ENCODE measurements at regions not wholly inside any gene's neighbourhood (a gene's known extent, or its start where the extent isn't known, plus 50 kb on each side); places are given as distances from the start of the nearest gene placed in this dataset.
"Not testable (repeated sequence)": the region's sequence is repeated elsewhere in the genome, so short reads cannot be mapped to it uniquely, and the experiment has no call there.

GRCh38 chr13:70235565-70235964, 127.3 kb upstream of the KLHL1 start:
- Histone ChIP-seq H3K4me1 (ENCODE audit: control insufficient read depth, low read depth, low read length) (no peaks in the 10 kb centered on the region), H3K4me3 (ENCODE audit: low read length) (no peak overlapping the region), H3K9ac (ENCODE audit: low read length) (no peak overlapping the region)

GRCh38 chr13:70223911-70224310, 115.7 kb upstream of the KLHL1 start:
- H3K27ac ChIP-seq (ENCODE audit: low read length): no peak overlapping the region
- no peaks in the 10 kb centered on the region for H3K9me3 ChIP-seq (ENCODE audit: control insufficient read depth, low read depth, low read length)
- no peaks in the 10 kb centered on the region for H3K27me3 ChIP-seq (ENCODE audit: control insufficient read depth, insufficient read depth, low read length)
- no peaks in the 10 kb centered on the region for H3K36me3 ChIP-seq (ENCODE audit: control insufficient read depth, low read depth, low read length)
- H3K9ac ChIP-seq (ENCODE audit: low read length): no peak overlapping the region
- H3K4me3 ChIP-seq (ENCODE audit: low read length): no peak overlapping the region
- no peaks in the 10 kb centered on the region for H3K4me1 ChIP-seq (ENCODE audit: control insufficient read depth, low read depth, low read length)

More at GRCh38 chr13:70235565-70235964, 127.3 kb upstream of the KLHL1 start:
- Histone ChIP-seq H3K27me3 (ENCODE audit: control insufficient read depth, insufficient read depth, low read length) (no peaks in the 10 kb centered on the region), H3K9me3 (ENCODE audit: control insufficient read depth, low read depth, low read length) (no peaks in the 10 kb centered on the region), H3K36me3 (ENCODE audit: control insufficient read depth, low read depth, low read length) (no peaks in the 10 kb centered on the region), H3K27ac (ENCODE audit: low read length) (no peak overlapping the region)

DNA sequence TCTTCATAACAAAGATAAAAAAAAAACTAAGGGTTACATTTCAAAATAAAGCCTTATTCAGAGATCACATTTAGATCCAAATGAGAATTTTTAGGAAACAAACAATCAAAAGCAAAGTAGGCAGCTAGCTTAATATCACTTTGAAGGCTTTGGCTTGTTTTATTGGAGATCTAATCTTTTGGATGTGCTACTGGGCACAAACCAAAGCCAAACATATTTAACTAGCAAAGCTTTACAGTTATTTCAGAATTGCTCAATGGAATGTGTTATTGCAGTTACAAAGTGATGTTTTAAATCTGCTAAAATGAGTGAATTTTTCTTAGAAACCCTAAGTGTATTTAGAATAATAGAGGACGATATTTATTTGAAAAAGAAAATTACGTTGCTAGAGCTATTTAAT, 114.7 kb upstream of the KLHL1 start:
- H3K4me3 ChIP-seq (ENCODE audit: low read length): no peak overlapping the region
- H3K9me3 ChIP-seq (ENCODE audit: control insufficient read depth, low read depth, low read length): no peaks in the 10 kb centered on the region
- H3K9ac ChIP-seq (ENCODE audit: low read length): no peak overlapping the region
- no peaks in the 10 kb centered on the region for H3K36me3 ChIP-seq (ENCODE audit: control insufficient read depth, low read depth, low read length)
- no peak overlapping the region for H3K27ac ChIP-seq (ENCODE audit: low read length)
- no peaks in the 10 kb centered on the region for H3K4me1 ChIP-seq (ENCODE audit: control insufficient read depth, low read depth, low read length)
- no peaks in the 10 kb centered on the region for H3K27me3 ChIP-seq (ENCODE audit: control insufficient read depth, insufficient read depth, low read length)

- Histone ChIP-seq H3K4me3 (ENCODE audit: low read length) (no peak overlapping the region), H3K9me3 (ENCODE audit: control insufficient read depth, low read depth, low read length) (no peaks in the 10 kb centered on the region), H3K27ac (ENCODE audit: low read length) (no peak overlapping the region), H3K4me1 (ENCODE audit: control insufficient read depth, low read depth, low read length) (no peaks in the 10 kb centered on the region), H3K9ac (ENCODE audit: low read length) (no peak overlapping the region), H3K27me3 (ENCODE audit: control insufficient read depth, insufficient read depth, low read length) (no peaks in the 10 kb centered on the region), H3K36me3 (ENCODE audit: control insufficient read depth, low read depth, low read length) (no peaks in the 10 kb centered on the region)
Measured at GRCh38 chr13:70218618-70219017, 110.4 kb upstream of the KLHL1 start.

- not testable (repeated sequence) for H3K27ac ChIP-seq (ENCODE audit: low read length); H3K36me3 ChIP-seq (ENCODE audit: control insufficient read depth, low read depth, low read length); H3K9ac ChIP-seq (ENCODE audit: low read length); H3K27me3 ChIP-seq (ENCODE audit: control insufficient read depth, insufficient read depth, low read length); H3K4me3 ChIP-seq (ENCODE audit: low read length); H3K4me1 ChIP-seq (ENCODE audit: control insufficient read depth, low read depth, low read length)
- H3K9me3 ChIP-seq (ENCODE audit: control insufficient read depth, low read depth, low read length): peaks cover 15% of the 10 kb centered on the region
Measured at GRCh38 chr13:70208968-70209367, 100.7 kb upstream of the KLHL1 start.

- Histone ChIP-seq H3K27me3 (ENCODE audit: control insufficient read depth, insufficient read depth, low read length) (no peaks in the 10 kb centered on the region), H3K9ac (ENCODE audit: low read length) (no peak overlapping the region), H3K36me3 (ENCODE audit: control insufficient read depth, low read depth, low read length) (no peaks in the 10 kb centered on the region), H3K27ac (ENCODE audit: low read length) (no peak overlapping the region), H3K4me1 (ENCODE audit: control insufficient read depth, low read depth, low read length) (no peaks in the 10 kb centered on the region), H3K4me3 (ENCODE audit: low read length) (no peak overlapping the region), H3K9me3 (ENCODE audit: control insufficient read depth, low read depth, low read length) (peaks cover 28% of the 10 kb centered on the region)
Measured at GRCh38 chr13:70206671-70207070, 98.4 kb upstream of the KLHL1 start.

DNA sequence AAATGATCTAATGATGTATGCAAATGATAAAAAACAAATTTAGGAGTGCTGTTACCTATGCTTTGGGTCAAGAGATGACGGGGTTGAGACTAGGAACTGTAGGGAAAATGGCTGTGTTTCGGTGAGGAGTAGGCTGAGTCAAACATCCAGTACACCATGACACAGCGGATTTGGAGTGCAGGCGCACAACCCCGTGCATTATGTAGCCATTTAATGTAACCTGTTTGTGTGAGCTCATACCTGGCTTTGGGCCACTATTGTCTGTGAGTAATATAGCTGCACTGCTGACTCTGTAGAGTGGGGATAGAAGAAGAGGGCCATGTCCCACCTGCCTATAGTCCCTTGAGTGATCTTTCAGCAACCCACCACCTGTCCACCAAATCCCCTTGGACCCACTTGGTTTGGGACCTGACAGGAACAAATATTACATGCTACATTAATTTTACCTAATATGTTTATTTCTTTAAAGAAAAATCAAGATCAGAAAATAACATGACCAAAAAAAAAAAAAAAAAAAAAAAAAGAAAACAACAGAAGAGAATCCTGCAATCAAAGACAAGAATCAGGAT, 95.5 kb upstream of the KLHL1 start:
- H3K4me3 ChIP-seq (ENCODE audit: low read length): no peak overlapping the region
- H3K9me3 ChIP-seq (ENCODE audit: control insufficient read depth, low read depth, low read length): peaks cover 25% of the 10 kb centered on the region
- no peaks in the 10 kb centered on the region for H3K4me1 ChIP-seq (ENCODE audit: control insufficient read depth, low read depth, low read length)
- no peaks in the 10 kb centered on the region for H3K36me3 ChIP-seq (ENCODE audit: control insufficient read depth, low read depth, low read length)
- H3K9ac ChIP-seq (ENCODE audit: low read length): no peak overlapping the region
- H3K27ac ChIP-seq (ENCODE audit: low read length): no peak overlapping the region
- no peaks in the 10 kb centered on the region for H3K27me3 ChIP-seq (ENCODE audit: control insufficient read depth, insufficient read depth, low read length)

DNA sequence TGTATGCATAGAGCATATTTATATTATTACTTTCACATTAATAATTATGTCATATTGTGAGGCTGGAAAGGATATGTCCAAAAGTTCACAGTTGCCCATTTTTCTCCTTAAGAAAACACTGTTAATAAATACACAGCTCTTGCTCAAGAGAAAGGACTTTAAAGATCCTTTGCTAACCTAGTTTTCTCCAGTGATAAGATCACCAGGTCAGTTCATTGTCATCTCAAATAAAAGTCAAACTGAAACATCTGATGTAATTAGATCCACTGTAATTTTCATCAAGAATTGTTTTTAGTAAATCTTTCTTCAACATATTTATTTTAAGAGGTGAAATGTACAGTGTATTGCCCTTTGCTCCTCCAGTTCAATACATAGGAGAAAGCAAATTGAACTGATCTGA, 82.8 kb upstream of the KLHL1 start:
- Histone ChIP-seq H3K9me3 (ENCODE audit: control insufficient read depth, low read depth, low read length) (no peaks in the 10 kb centered on the region), H3K36me3 (ENCODE audit: control insufficient read depth, low read depth, low read length) (no peaks in the 10 kb centered on the region), H3K4me3 (ENCODE audit: low read length) (no peak overlapping the region)

DNA sequence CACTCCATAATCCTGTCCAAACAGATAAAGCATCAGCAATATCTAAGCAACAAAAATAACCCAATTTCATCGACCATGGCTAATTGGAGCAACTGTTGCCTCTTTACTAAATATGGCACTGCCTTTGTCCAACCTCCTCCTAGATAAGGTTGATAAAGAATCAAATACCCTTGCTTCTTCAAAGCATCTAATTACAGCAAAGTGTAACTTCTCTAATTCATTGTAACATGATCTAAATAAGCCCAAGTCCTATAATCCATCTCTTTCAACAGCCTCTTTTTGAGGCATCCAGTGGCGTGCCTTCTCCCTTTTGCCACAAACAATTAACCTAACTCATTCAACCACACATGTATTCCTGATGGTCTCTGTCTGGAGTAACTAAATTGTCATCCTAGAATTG, 81.7 kb upstream of the KLHL1 start:
- Histone ChIP-seq H3K4me3 (ENCODE audit: low read length) (no peak overlapping the region), H3K27ac (ENCODE audit: low read length) (no peak overlapping the region), H3K9me3 (ENCODE audit: control insufficient read depth, low read depth, low read length) (peaks cover 3% of the 10 kb centered on the region), H3K4me1 (ENCODE audit: control insufficient read depth, low read depth, low read length) (no peaks in the 10 kb centered on the region), H3K27me3 (ENCODE audit: control insufficient read depth, insufficient read depth, low read length) (no peaks in the 10 kb centered on the region), H3K36me3 (ENCODE audit: control insufficient read depth, low read depth, low read length) (no peaks in the 10 kb centered on the region), H3K9ac (ENCODE audit: low read length) (no peak overlapping the region)

More for the DNA sequence above, 82.8 kb upstream of the KLHL1 start:
- Histone ChIP-seq H3K27me3 (ENCODE audit: control insufficient read depth, insufficient read depth, low read length) (no peaks in the 10 kb centered on the region), H3K9ac (ENCODE audit: low read length) (no peak overlapping the region), H3K27ac (ENCODE audit: low read length) (no peak overlapping the region), H3K4me1 (ENCODE audit: control insufficient read depth, low read depth, low read length) (no peaks in the 10 kb centered on the region)

DNA sequence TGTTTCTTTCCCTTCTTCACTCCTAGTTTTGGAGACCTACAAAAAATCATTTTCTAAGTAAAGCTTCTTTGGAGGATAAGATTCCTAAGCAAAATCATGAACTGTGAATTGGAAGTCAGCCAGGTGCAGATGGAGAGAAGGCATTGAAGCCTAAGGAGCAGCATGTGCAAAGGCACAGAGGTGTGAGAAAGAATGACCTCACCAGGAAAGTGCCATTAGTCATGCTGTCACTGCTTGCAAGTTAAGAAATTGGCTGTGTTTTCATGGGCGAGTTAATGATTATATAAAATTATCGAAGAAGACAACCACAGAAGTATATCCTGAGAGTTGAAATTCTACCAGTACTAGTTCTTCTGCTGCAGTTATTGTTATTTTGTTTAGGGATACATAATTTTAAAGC, 80.3 kb upstream of the KLHL1 start:
- Histone ChIP-seq H3K27me3 (ENCODE audit: control insufficient read depth, insufficient read depth, low read length) (no peaks in the 10 kb centered on the region), H3K4me1 (ENCODE audit: control insufficient read depth, low read depth, low read length) (no peaks in the 10 kb centered on the region), H3K9ac (ENCODE audit: low read length) (no peak overlapping the region), H3K27ac (ENCODE audit: low read length) (no peak overlapping the region), H3K36me3 (ENCODE audit: control insufficient read depth, low read depth, low read length) (no peaks in the 10 kb centered on the region), H3K4me3 (ENCODE audit: low read length) (no peak overlapping the region), H3K9me3 (ENCODE audit: control insufficient read depth, low read depth, low read length) (peaks cover 3% of the 10 kb centered on the region)

DNA sequence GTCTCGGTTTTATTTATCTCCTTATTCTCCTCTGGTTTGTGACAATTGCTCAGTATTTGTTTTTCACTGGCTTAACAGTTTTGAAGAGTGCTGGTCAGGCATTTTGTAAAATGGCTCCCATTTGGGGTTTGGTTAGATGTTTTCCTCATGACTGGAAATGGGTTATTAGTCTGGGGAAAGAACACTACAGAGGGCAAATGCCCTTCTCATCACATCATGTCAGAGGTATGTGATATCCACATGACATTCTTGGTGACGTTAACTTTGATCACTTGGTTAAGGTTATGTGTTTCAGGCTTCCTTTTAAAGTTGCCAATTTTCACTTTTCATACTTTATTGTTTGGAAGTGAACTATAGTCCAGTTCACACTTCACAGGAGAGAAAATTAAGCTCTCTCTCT, 74.8 kb upstream of the KLHL1 start:
- Histone ChIP-seq H3K9me3 (ENCODE audit: control insufficient read depth, low read depth, low read length) (peaks cover 3% of the 10 kb centered on the region), H3K4me3 (ENCODE audit: low read length) (no peak overlapping the region), H3K27me3 (ENCODE audit: control insufficient read depth, insufficient read depth, low read length) (no peaks in the 10 kb centered on the region), H3K36me3 (ENCODE audit: control insufficient read depth, low read depth, low read length) (no peaks in the 10 kb centered on the region), H3K27ac (ENCODE audit: low read length) (no peak overlapping the region), H3K9ac (ENCODE audit: low read length) (no peak overlapping the region), H3K4me1 (ENCODE audit: control insufficient read depth, low read depth, low read length) (no peaks in the 10 kb centered on the region)

All from iPS-18a (cell line).